Liver (tissue), 2 donors: ENCODE measurements at regions not wholly inside any gene's neighbourhood (a gene's known extent, or its start where the extent isn't known, plus 50 kb on each side); places are given as distances from the start of the nearest gene placed in this dataset.

Experiments used
- JUND ChIP-seq, 2 donors: IDR thresholded peaks; 2 replicates each; pipeline ENCODE4 v1.6.1; 2016; ENCODE audit warnings: antibody characterized with exemption in 2 of 2
- TF ChIP-seq, protein P1 (sequence below): IDR thresholded peaks from 2 replicates; pipeline ENCODE4 v1.6.1; 2016; ENCODE audit warnings: antibody characterized with exemption, mild to moderate bottlenecking
- donor health status: healthy.

DNA sequence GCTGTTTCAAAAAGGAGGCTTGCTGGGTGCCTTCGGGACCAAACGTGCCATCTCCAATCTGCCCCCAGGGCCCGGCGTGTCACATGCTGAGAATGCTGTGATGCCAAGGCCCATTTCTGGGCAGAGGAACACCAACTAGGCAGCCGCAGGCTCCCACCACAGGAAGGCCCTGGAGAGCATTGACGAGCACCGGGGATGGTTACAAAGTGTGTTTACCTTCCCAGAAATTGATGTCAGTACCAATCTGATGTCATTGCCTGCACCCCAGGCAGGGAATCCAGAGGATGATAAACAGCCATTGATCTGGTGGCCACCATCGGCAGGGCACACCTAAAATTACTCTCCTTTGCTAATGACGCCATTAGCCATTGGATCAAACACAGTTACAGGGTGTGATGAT, 418.1 kb upstream of the CDH5 start:
- TF ChIP-seq, protein P1, sequence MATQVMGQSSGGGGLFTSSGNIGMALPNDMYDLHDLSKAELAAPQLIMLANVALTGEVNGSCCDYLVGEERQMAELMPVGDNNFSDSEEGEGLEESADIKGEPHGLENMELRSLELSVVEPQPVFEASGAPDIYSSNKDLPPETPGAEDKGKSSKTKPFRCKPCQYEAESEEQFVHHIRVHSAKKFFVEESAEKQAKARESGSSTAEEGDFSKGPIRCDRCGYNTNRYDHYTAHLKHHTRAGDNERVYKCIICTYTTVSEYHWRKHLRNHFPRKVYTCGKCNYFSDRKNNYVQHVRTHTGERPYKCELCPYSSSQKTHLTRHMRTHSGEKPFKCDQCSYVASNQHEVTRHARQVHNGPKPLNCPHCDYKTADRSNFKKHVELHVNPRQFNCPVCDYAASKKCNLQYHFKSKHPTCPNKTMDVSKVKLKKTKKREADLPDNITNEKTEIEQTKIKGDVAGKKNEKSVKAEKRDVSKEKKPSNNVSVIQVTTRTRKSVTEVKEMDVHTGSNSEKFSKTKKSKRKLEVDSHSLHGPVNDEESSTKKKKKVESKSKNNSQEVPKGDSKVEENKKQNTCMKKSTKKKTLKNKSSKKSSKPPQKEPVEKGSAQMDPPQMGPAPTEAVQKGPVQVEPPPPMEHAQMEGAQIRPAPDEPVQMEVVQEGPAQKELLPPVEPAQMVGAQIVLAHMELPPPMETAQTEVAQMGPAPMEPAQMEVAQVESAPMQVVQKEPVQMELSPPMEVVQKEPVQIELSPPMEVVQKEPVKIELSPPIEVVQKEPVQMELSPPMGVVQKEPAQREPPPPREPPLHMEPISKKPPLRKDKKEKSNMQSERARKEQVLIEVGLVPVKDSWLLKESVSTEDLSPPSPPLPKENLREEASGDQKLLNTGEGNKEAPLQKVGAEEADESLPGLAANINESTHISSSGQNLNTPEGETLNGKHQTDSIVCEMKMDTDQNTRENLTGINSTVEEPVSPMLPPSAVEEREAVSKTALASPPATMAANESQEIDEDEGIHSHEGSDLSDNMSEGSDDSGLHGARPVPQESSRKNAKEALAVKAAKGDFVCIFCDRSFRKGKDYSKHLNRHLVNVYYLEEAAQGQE, result no peak
- no peak for TF ChIP-seq JUND (IDR thresholded peaks at IDR 0.05)
